HG03108 (cell line): ENCODE measurements at regions not wholly inside any gene's neighbourhood (a gene's known extent, or its start where the extent isn't known, plus 50 kb on each side); places are given as distances from the start of the nearest gene placed in this dataset.

Source experiments
- ATAC-seq: cut with Tn5 transposase; IDR thresholded peaks from one replicate; pipeline ENCODE4 v1.9.1; 2021; ENCODE audit warnings: moderate library complexity; ENCODE audit not compliant: unreplicated experiment

GRCh38 chr10:4663162-4663992 is 162.6 kb upstream of the AKR1E2 start:
- peak; percentile 86 for ATAC-seq

- ATAC-seq, result no peak
Observed at GRCh38 chr10:4662576-4663161, 163.3 kb upstream of the AKR1E2 start.

- no peak for ATAC-seq
Observed at GRCh38 chr10:4661511-4662255, 164.3 kb upstream of the AKR1E2 start.

GRCh38 chr10:4658777-4659176 is 167.2 kb upstream of the AKR1E2 start:
- no peak for ATAC-seq

- ATAC-seq, result no peak
Observed at GRCh38 chr10:4656576-4657194, 169.3 kb upstream of the AKR1E2 start.

GRCh38 chr10:4655879-4656278 is 170.1 kb upstream of the AKR1E2 start:
- ATAC-seq, result no peak

- ATAC-seq, result no peak
Observed at GRCh38 chr10:4655406-4655805, 170.6 kb upstream of the AKR1E2 start.

GRCh38 chr10:4654496-4654895 is 171.5 kb upstream of the AKR1E2 start:
- no peak for ATAC-seq

GRCh38 chr10:4653160-4653559 is 172.8 kb upstream of the AKR1E2 start:
- no peak for ATAC-seq

GRCh38 chr10:4652111-4653010 is 173.6 kb upstream of the AKR1E2 start:
- ATAC-seq, result no peak

- ATAC-seq, result no peak
Observed at GRCh38 chr10:4651404-4652037, 174.5 kb upstream of the AKR1E2 start.

GRCh38 chr10:4650582-4650981 is 175.4 kb upstream of the AKR1E2 start:
- no peak for ATAC-seq

GRCh38 chr10:4649886-4650508 is 176.0 kb upstream of the AKR1E2 start:
- ATAC-seq, result no peak

GRCh38 chr10:4649471-4649870 is 176.5 kb upstream of the AKR1E2 start:
- ATAC-seq, result no peak

GRCh38 chr10:4648999-4649398 is 177.0 kb upstream of the AKR1E2 start:
- no peak for ATAC-seq

GRCh38 chr10:4647109-4647785 is 178.8 kb upstream of the AKR1E2 start:
- ATAC-seq, result no peak

- no peak for ATAC-seq
Observed at GRCh38 chr10:4646547-4646946, 179.5 kb upstream of the AKR1E2 start.

- ATAC-seq, result no peak
Observed at GRCh38 chr10:4645836-4646235, 180.2 kb upstream of the AKR1E2 start.

- no peak for ATAC-seq
Observed at GRCh38 chr10:4643471-4643870, 182.5 kb upstream of the AKR1E2 start.
